OCI-LY7 (cell line): ENCODE measurements at regions not wholly inside any gene's neighbourhood (a gene's known extent, or its start where the extent isn't known, plus 50 kb on each side); places are given as distances from the start of the nearest gene placed in this dataset.

Source experiments
- BruUV-seq: library from RNA; stranded (reverse); fragments of 400-500 nt; replicated peaks from 2 replicates; lab custom pipeline; 2021; lab: Mats Ljungman, UMichigan
- CTCF ChIA-PET: fragments of 300-600 bp; sonication (Branson Sonifier 250); formaldehyde crosslinking; loops from one replicate; lab custom pipeline; 2022; ENCODE audit warnings: antibody characterized with exemption; ENCODE audit not compliant: unreplicated experiment; lab: Charles Lee
- POLR2A ChIA-PET: fragments of 300-600 bp; sonication (Branson Sonifier 250); formaldehyde crosslinking; loops from one replicate; lab custom pipeline; 2022; ENCODE audit warnings: antibody characterized with exemption; lab: Charles Lee
- DNase-seq: peaks from one replicate; pipeline ENCODE4 v3.0.0-alpha.2; 2015; ENCODE audit warnings: low spot score
- H2AFZ ChIP-seq: fragments of 200-600 bp; sonication (generic), shearing (Covaris generic); 2 replicates; pipeline ENCODE4 v1.6.1; 2014; ENCODE audit warnings: mild to moderate bottlenecking, antibody characterized with exemption, low read length, moderate library complexity
- H3K27ac ChIP-seq: fragments of 200-600 bp; sonication (generic); 2 replicates; pipeline ENCODE4 v1.5.1; 2014; ENCODE audit warnings: mixed run types, low read depth, mild to moderate bottlenecking, moderate library complexity, low read length, inconsistent platforms; ENCODE audit not compliant: poor library complexity, severe bottlenecking
- H3K36me3 ChIP-seq: fragments of 200-600 bp; sonication (generic); 2 replicates; pipeline ENCODE4 v1.6.1; 2014; ENCODE audit warnings: mild to moderate bottlenecking, antibody characterized with exemption, low read length, moderate library complexity, mixed read lengths; ENCODE audit not compliant: insufficient read depth
- H3K4me1 ChIP-seq: fragments of 200-600 bp; sonication (generic); 2 replicates; pipeline ENCODE4 v1.5.1; 2014; ENCODE audit warnings: mild to moderate bottlenecking, low read length; ENCODE audit not compliant: insufficient read depth, poor library complexity, severe bottlenecking
- H3K4me2 ChIP-seq: fragments of 200-600 bp; sonication (generic); 2 replicates; pipeline ENCODE4 v1.6.1; 2014; ENCODE audit warnings: mild to moderate bottlenecking, low read length
- H3K4me3 ChIP-seq: fragments of 200-600 bp; sonication (generic); 2 replicates; pipeline ENCODE4 v1.5.1; 2014; ENCODE audit warnings: mild to moderate bottlenecking, low read depth, low read length; ENCODE audit not compliant: poor library complexity, severe bottlenecking
- H3K79me2 ChIP-seq: fragments of 200-600 bp; sonication (generic); 2 replicates; pipeline ENCODE4 v1.6.1; 2016; ENCODE audit warnings: low read depth, mild to moderate bottlenecking, low read length, moderate library complexity, mixed read lengths; ENCODE audit not compliant: insufficient read depth
- H3K9me2 ChIP-seq: fragments of 200-600 bp; sonication (generic); 2 replicates; pipeline ENCODE4 v1.6.1; 2016; ENCODE audit warnings: mild to moderate bottlenecking, low read length, mixed read lengths; ENCODE audit not compliant: insufficient read depth
- H3K9me3 ChIP-seq: fragments of 200-600 bp; sonication (generic); 2 replicates; pipeline ENCODE4 v1.6.1; 2014; ENCODE audit warnings: mild to moderate bottlenecking, mixed run types, low read length, mixed read lengths
- H4K20me1 ChIP-seq: fragments of 200-600 bp; sonication (generic); 2 replicates; pipeline ENCODE4 v1.6.1; 2014; ENCODE audit warnings: mild to moderate bottlenecking, antibody characterized with exemption, low read length, moderate library complexity, mixed read lengths; ENCODE audit not compliant: insufficient read depth
- CTCF ChIP-seq: fragments of 200-600 bp; sonication (generic); conservative IDR thresholded peaks from 2 replicates; pipeline ENCODE4 v1.5.1; 2014; ENCODE audit warnings: mild to moderate bottlenecking, antibody characterized with exemption, low read length, moderate library complexity, mixed read lengths
- EZH2phosphoT487 ChIP-seq: fragments of 200-600 bp; sonication (generic); IDR thresholded peaks from 2 replicates; pipeline ENCODE4 v1.6.1; 2018; ENCODE audit warnings: low read depth, borderline replicate concordance, mild to moderate bottlenecking, mixed run types, antibody characterized with exemption, low read length, moderate library complexity, mixed read lengths
- intact Hi-C: fragments of 100-400 bp; cut with micrococcal nuclease; formaldehyde crosslinking; loops from one replicate; pipeline ENCODE4 v1.10.0; 2022; ENCODE audit not compliant: unreplicated experiment

GRCh38 chr2:126990200-126990599 lies 91.5 kb downstream of the TEX51 start:
- intact Hi-C loops, result no loop called here
- Histone ChIP-seq H2AFZ (no peak overlapping the region), H3K4me1 (no peaks in the 10 kb centered on the region), H3K4me3 (no peak overlapping the region), H3K36me3 (no peaks in the 10 kb centered on the region), H3K27ac (no peak overlapping the region), H3K9me2 (no peaks in the 10 kb centered on the region), H4K20me1 (no peaks in the 10 kb centered on the region), H3K9me3 (no peaks in the 10 kb centered on the region), H3K79me2 (no peaks in the 10 kb centered on the region), H3K4me2 (no peak overlapping the region)
- ChIA-PET POLR2A (interaction anchor here (0.5 kb wide), 1 partner anchor 1346 kb away, joined by 4 read pairs; no protein-coding TSS in a partner anchor), CTCF (no interaction called here)
- no peak for DNase-seq
- no TSS peak for BruUV-seq
- TF ChIP-seq CTCF (no peak), EZH2phosphoT487 (no peak)

GRCh38 chr2:126990605-126991532 lies 92.2 kb downstream of the TEX51 start:
- Histone ChIP-seq H3K9me2 (no peaks in the 10 kb centered on the region), H2AFZ (no peak overlapping the region), H4K20me1 (no peaks in the 10 kb centered on the region), H3K9me3 (no peaks in the 10 kb centered on the region), H3K4me1 (no peaks in the 10 kb centered on the region), H3K79me2 (no peaks in the 10 kb centered on the region), H3K27ac (no peak overlapping the region), H3K36me3 (no peaks in the 10 kb centered on the region), H3K4me2 (no peak overlapping the region), H3K4me3 (no peak overlapping the region)
- intact Hi-C loops, result no loop called here
- CTCF ChIA-PET, result no interaction called here
- no peak for DNase-seq
- TF ChIP-seq EZH2phosphoT487 (no peak), CTCF (no peak)
- no TSS peak for BruUV-seq
- POLR2A ChIA-PET, result interaction anchor here (0.6 kb wide), 1 partner anchor 51 kb away, joined by 4 read pairs; no protein-coding TSS in a partner anchor

- no peaks in the 10 kb centered on the region for H4K20me1 ChIP-seq
- H3K4me3 ChIP-seq, result no peak overlapping the region
- H3K79me2 ChIP-seq, result no peaks in the 10 kb centered on the region
- no peaks in the 10 kb centered on the region for H3K9me2 ChIP-seq
- no peaks in the 10 kb centered on the region for H3K36me3 ChIP-seq
- TF ChIP-seq CTCF (no peak), EZH2phosphoT487 (no peak)
- H3K9me3 ChIP-seq, result no peaks in the 10 kb centered on the region
- no peaks in the 10 kb centered on the region for H3K4me1 ChIP-seq
- no peak for DNase-seq
- ChIA-PET CTCF (no interaction called here), POLR2A (no interaction called here)
- no peak overlapping the region for H3K27ac ChIP-seq
- no peak overlapping the region for H2AFZ ChIP-seq
- no TSS peak for BruUV-seq
- H3K4me2 ChIP-seq, result no peak overlapping the region
- intact Hi-C loops, result no loop called here
These were observed 95.7 kb downstream of the TEX51 start for GRCh38 chr2:126994340-126994777.
